ENCODE measurements at regions not wholly inside any gene's neighbourhood (a gene's known extent, or its start where the extent isn't known, plus 50 kb on each side); places are given as distances from the start of the nearest gene placed in this dataset.

DNA sequence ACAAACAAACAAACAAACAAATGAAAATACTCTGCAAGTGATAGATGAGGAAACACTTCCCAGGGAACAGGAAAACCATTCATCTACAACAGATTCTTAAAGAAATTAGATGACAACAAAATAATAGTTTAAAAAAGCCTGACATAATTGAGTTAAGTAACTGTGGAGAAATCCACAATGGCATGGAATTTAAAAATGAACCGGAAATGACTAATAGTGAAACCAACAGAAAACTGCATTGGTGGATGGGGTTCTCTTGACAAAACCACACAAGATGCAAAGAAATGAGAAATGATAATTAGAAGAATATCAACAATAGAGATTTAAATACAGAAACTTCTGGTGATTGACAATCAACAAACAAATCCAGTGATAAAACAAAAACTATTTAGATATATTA is 785.6 kb downstream of the QKI start:
- DNase-seq: peak; percentile 13

- no peak for DNase-seq
Measured at GRCh38 chr6:164195942-164196281, 781.4 kb downstream of the QKI start.

DNA sequence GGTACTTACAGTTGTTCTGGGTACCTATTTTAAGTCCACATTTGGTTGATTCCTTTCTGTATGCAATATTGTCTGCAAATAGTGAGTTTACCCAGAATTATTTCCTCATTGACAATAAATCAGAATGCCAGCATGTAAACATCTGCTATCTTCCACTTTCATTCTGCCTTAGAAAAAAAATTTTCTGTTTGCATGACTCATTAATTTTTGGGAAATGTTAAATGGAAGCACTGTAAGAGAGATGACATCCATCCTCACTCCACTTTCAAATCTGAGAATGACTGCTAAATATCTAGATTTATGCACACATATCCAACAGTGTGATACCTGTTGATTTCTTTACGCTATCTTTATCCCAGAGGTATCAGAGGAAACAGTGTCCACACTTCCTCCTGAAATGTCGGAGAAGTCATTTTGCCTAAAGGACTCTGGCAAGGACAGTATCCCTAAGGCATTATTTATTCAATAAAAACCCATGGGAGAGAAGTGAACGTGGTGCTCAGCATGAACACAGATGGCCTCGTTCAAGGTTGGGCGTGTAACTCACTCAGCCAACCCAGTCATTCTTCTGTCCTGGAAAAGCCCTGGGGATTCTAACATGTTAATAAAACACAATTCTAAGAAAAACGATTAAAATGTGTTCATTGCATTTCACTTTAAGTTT is 780.9 kb downstream of the QKI start:
- DNase-seq: no peak

DNA sequence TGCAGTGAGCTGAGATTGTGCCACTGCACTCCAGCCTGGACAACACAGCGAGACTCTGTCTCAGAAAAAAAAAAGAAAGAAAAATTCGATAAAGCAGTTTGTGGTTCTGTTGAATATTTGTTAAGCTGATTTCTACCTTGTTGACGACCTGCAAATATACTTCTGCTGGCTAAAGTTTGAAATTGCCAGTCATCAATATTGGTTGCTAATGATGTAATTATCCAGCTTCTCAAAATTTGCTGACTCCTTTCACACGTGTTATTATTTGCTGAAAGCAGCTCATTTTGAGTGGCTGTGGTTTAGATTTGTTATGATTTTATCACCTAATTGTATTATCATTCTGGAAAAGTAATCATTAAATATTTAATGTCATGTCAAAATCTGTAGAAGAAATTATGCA is 774.3 kb downstream of the QKI start:
- no peak for DNase-seq

DNA sequence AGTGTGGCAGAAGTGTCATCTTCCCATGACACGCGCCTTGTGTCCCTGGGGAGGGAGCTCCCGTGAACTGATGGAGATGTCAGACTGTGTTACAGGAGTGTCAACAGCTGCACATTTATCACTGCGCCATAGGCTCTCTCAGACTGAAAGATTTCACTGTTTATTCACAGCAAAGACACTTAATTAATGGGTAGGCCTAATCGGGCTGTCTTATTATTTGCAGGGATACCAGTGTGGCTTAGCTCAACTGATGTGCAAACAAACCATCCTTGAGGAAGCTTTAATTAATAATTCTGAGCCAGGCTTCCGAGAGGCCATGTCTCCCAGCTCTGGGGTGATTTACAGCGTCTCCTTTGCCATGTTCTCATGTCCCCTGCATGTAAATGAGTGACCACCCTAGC is 771.0 kb downstream of the QKI start:
- DNase-seq: no peak

DNA sequence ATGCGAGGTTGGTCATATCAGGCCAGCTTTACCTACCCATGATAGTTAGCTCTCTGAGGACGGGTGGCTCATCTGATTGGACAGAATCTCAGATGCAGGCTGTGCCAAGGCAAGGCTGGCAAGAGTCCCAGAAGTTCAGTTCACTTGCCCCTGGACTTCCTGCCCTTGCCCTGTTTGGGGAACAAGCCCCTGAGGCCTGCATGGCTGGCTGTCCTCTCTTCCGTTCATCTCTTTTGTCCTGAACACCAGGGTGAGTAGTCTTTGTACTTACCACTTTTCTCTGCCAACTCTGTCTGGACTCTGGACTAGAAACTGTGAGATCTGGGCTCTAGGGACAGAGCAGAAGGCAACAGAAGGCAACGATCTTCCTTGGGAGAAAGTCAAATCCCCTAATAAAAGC is 769.9 kb downstream of the QKI start:
- no peak for DNase-seq

DNA sequence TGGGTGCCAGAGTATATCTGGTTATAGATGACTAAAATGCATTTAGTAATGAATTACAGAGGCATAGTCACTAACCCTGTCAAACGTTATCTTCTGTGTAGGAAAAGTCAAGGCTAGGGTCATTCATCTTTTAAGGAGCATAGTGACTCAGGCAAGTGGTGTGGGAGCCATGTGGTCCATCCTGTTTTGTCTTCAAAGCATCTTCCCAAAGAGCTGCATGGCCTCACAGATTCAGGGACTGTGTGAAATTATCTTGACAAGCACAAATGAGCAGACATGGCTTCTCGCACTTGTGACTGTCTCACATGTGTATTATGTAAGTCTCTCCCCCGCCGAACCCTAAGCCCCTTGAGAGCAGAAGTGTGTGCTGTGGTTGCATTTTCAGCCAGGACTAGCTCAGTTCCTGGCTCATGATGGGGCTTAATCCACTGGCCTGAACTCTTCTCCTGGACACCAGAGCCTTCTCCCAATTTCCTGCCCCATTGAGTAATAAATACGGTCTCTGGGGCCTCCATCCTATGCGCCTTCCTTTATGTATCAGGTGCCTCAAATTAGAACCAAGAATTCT is 769.1 kb downstream of the QKI start:
- no peak for DNase-seq

GRCh38 chr6:164178679-164179332 is 764.3 kb downstream of the QKI start:
- DNase-seq: no peak

GRCh38 chr6:164169355-164169754 is 754.8 kb downstream of the QKI start:
- DNase-seq: no peak

- DNase-seq: no peak
Measured at GRCh38 chr6:164168595-164168994, 754.1 kb downstream of the QKI start.

GRCh38 chr6:164167873-164168405 is 753.4 kb downstream of the QKI start:
- DNase-seq: no peak

- DNase-seq: no peak
Measured at GRCh38 chr6:164166996-164167395, 752.5 kb downstream of the QKI start.

DNA sequence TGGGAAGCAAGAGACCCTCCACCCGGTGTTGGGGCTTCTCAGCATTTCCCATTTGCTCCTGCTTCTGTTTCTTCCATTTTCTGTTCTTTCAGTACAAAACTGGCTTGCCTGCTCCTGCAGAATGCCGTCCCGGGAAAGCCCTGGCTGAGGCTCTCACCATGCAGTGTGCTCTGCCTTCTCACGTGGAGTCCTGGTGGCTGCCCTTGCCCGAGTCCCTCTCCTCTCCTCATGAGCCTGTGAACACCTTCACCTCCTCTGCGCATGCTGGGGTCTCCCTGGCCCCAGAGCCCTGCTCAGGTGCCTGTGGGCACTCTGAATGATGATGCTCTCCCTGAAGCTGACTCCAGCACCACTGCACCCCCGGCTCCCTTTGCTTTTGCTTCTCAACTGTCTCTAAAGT is 752.0 kb downstream of the QKI start:
- DNase-seq: no peak

GRCh38 chr6:164164876-164165275 is 750.4 kb downstream of the QKI start:
- peak; percentile 2 for DNase-seq

DNA sequence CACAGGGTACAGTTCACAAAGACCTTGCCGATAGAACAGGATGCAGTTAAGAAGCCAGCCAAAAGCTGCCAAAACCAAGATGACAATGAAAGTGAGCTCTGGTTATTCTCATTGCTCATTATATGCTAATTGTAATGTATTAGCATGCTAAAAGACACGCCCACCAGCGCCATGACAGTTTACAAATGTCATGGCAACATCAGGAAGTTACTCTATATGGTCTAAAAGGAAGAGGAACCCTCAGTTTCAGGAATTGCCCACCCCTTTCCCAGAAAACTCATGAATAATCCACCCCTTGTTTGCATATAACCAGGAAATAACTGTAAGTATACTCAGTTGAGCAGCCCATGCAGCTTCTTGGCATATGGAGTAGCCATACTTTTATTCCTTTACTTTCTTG is 748.7 kb downstream of the QKI start:
- DNase-seq: no peak

GRCh38 chr6:164159061-164159460 is 744.5 kb downstream of the QKI start:
- DNase-seq: no peak

GRCh38 chr6:164154588-164154987 is 740.1 kb downstream of the QKI start:
- no peak for DNase-seq

DNA sequence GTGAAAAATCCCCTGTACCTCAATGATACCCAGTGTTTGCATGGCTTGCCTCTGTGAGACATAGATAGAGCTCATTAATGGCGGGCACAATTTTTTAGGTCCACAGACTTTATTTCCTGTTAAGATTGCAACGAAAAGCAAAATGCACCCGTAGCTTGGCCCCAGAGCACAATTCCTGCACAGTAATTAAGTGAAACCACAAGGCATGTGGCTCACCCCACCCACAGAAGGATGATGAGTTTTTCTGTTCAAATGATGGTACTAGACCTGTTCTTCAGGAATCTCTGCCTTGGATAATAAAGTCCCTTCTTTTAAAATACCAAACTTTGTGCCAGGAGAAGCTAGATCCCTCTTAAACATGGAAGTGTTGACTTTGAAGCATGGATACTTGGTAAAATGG is 738.1 kb downstream of the QKI start:
- no peak for DNase-seq

DNA sequence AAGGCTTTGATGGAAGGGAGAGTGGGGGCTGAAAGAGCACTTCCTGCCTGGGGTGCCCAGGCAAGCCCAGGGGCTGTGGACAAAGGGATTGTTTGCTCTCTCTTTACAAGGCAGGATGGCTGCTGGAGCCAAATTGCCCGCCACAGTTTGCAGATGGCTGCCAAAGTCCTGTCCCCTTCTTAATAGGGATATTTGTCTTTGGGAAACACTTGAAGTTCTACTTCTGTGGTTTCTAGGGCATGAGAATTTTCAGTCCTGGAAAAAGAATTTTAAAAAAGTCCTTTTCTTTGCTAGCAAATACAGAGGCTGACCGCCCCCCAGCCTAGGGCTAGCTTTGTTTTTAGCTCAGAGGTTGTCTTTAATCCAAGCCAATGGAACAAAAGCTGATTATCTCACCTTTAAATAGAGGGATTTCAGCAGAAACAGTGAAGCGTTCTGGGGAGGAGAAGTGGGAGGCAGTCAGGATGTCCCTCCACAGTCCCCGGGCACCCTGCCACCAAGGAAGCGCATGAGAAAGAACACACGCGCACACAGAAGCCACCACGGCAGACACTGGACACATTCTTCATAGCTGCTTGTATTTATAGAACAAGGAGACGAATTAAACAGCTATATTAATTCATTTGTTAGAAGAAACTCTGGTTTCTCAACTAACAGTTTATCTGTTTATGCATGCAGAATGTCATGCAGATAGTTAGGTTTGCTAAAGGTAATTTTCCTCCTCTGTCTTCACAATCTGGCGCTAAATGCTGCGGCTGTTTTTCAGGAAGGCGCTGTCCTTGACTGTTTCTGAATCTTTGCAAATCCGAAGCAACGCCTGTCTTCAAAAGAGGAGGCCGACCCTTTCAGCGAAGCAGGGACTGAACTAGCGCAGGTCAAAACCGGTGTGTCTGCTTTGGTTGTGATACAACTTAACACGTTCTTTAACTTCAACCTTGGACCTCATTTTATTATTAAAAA is 736.9 kb downstream of the QKI start:
- no peak for DNase-seq

- DNase-seq: no peak
Measured at GRCh38 chr6:164150232-164150631, 735.7 kb downstream of the QKI start.

DNA sequence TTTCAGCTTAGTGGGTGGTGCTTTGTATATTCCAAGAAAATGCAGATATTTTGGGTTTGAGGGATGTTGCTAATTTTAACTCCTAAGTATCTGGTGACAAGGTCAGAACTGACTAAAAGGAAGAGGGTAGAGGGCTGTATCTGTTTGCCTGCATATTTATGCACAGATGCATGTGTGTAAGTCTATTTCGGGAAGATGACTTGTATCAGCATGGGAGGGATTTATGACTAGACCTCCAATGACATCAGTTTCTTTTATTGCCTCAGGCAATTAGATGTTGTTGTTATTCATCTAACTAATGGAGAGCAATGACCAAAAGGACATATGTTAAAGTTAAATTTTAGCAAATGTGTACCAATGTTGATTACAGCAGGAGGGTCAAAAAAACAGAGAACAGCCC is 734.3 kb downstream of the QKI start:
- peak; percentile 48 for DNase-seq

- DNase-seq: no peak
Measured at GRCh38 chr6:164144316-164144715, 729.8 kb downstream of the QKI start.

GRCh38 chr6:164142322-164142721 is 727.8 kb downstream of the QKI start:
- no peak for DNase-seq

All from fibroblast of skin of right biceps (primary cell).